GM12878 (cell line): ENCODE measurements at regions not wholly inside any gene's neighbourhood (a gene's known extent, or its start where the extent isn't known, plus 50 kb on each side); places are given as distances from the start of the nearest gene placed in this dataset.

Experiments used
- ATAC-seq: fragments of 200-7000 bp; cut with Tn5 transposase; 3 replicates; pipeline ENCODE4 v1.9.1; 2020; ENCODE audit warnings: mild to moderate bottlenecking, moderate library complexity
- BruUV-seq: library from RNA; stranded (reverse); fragments of 400-500 nt; replicated peaks from 2 replicates; lab custom pipeline; 2021; lab: Mats Ljungman, UMichigan
- CTCF ChIA-PET: fragments of 300-600 bp; sonication (Branson Sonifier 250); formaldehyde crosslinking; extraction: SDS; loops from one replicate; lab custom pipeline; 2021; ENCODE audit warnings: inconsistent platforms; lab: Yijun Ruan, JAX
- POLR2A ChIA-PET: fragments of 350-600 bp; formaldehyde crosslinking; extraction: SDS; loops from one replicate; lab custom pipeline; 2021; ENCODE audit warnings: inconsistent platforms; lab: Charles Lee
- RAD21 ChIA-PET: fragments of 300-600 bp; sonication (Branson Sonifier 250); formaldehyde crosslinking; loops from one replicate; lab custom pipeline; 2023; ENCODE audit warnings: antibody characterized with exemption; ENCODE audit not compliant: unreplicated experiment; lab: Charles Lee
- SMC1A ChIA-PET: fragments of 300-600 bp; sonication (Branson Sonifier 250); formaldehyde crosslinking; loops from one replicate; lab custom pipeline; 2023; ENCODE audit not compliant: unreplicated experiment, uncharacterized antibody; lab: Charles Lee
- DNase-seq: peaks from one replicate; pipeline ENCODE4 v3.0.0-alpha.2; 2011; ENCODE audit warnings: low read depth, low spot score
- FAIRE-seq: peaks from 3 replicates; lab custom pipeline; 2011; peaks lifted over from hg19 to GRCh38; lab: Jason Lieb, UNC
- H2AFZ ChIP-seq: 2 replicates; pipeline ENCODE4 v1.6.0; 2011; ENCODE audit warnings: low read depth, low read length, control low read depth; ENCODE audit not compliant: control insufficient read depth
- H3K27ac ChIP-seq: 2 replicates; pipeline ENCODE4 v1.5.1; 2011; ENCODE audit warnings: control low read depth; ENCODE audit not compliant: control insufficient read depth, insufficient read depth
- H3K27me3 ChIP-seq, 2 experiments: replicated peaks in 1 of 2; 2 replicates each; pipeline versions ENCODE4 v1.6.0 to v1.6.1; 2011; ENCODE audit warnings: low read length in 1 of 2; ENCODE audit not compliant: control insufficient read depth in 2 of 2, insufficient read depth in 2 of 2
- H3K36me3 ChIP-seq, 2 experiments: 2 replicates each; pipeline ENCODE4 v1.5.1; 2011; ENCODE audit warnings: low read length in 1 of 2; ENCODE audit not compliant: control insufficient read depth in 2 of 2, insufficient read depth in 2 of 2
- H3K4me1 ChIP-seq: 2 replicates; pipeline ENCODE4 v1.6.1; 2011; ENCODE audit warnings: mild to moderate bottlenecking, low read length, moderate library complexity, mixed read lengths; ENCODE audit not compliant: control insufficient read depth, insufficient read depth
- H3K4me2 ChIP-seq: 2 replicates; pipeline ENCODE4 v1.6.0; 2011; ENCODE audit warnings: control low read depth; ENCODE audit not compliant: control insufficient read depth, insufficient read depth
- H3K4me3 ChIP-seq: fragments of 200-600 bp; sonication (generic); 2 replicates; pipeline ENCODE4 v1.5.1; 2016
- H3K79me2 ChIP-seq: 2 replicates; pipeline ENCODE4 v1.6.0; 2011; ENCODE audit warnings: low read length; ENCODE audit not compliant: control insufficient read depth, insufficient read depth
- H3K9ac ChIP-seq: 2 replicates; pipeline ENCODE4 v1.8.0; 2011; ENCODE audit warnings: low read length, control low read depth, mixed read lengths; ENCODE audit not compliant: control insufficient read depth, insufficient read depth
- H3K9me3 ChIP-seq: replicated peaks from 3 replicates; pipeline ENCODE4 v1.5.1; 2011; ENCODE audit warnings: mild to moderate bottlenecking, low read length; ENCODE audit not compliant: control insufficient read depth, insufficient read depth
- H4K20me1 ChIP-seq: 2 replicates; pipeline ENCODE4 v1.6.0; 2011; ENCODE audit not compliant: control insufficient read depth, insufficient read depth
- CBX5 ChIP-seq: sonication (generic); IDR thresholded peaks from 2 replicates; pipeline ENCODE4 v1.6.1; 2016; ENCODE audit warnings: low read depth, moderate library complexity, mild to moderate bottlenecking, inconsistent platforms
- CUX1 ChIP-seq: IDR thresholded peaks from 2 replicates; pipeline ENCODE4 v1.6.1; 2012; ENCODE audit warnings: improper control_type of control experiment, low read depth, low read length; ENCODE audit not compliant: insufficient replicate concordance
- MXI1 ChIP-seq: fragments of 150-350 bp; IDR thresholded peaks from 2 replicates; pipeline ENCODE4 v1.6.1; 2011; ENCODE audit warnings: low read depth, mild to moderate bottlenecking, inconsistent platforms, low read length, improper control_type of control experiment
- NR2C1 ChIP-seq: fragments of 450-650 bp; IDR thresholded peaks from 2 replicates; pipeline ENCODE4 v1.6.1; 2017; ENCODE audit warnings: antibody characterized with exemption, mild to moderate bottlenecking, moderate library complexity
- STAT3 ChIP-seq: IDR thresholded peaks from 2 replicates; pipeline ENCODE4 v1.6.1; 2011; ENCODE audit warnings: low read depth, low read length, improper control_type of control experiment
- WGBS: methylation state at CpG from one replicate; pipeline ENCODE4 v1.1.6; 2016; ENCODE audit warnings: low lambda C conversion rate; ENCODE audit not compliant: insufficient replicate concordance, insufficient coverage; ENCODE audit errors: missing lambda C conversion rate; 5-methylcytosine and 5-hydroxymethylcytosine counted together
- in situ Hi-C: fragments of 300-500 bp; cut with MboI; formaldehyde crosslinking; loops from 9 replicates; pipeline ENCODE4 v1.14.3; 2018; ENCODE audit warnings: mixed read lengths
- intact Hi-C: fragments of 100-400 bp; cut with micrococcal nuclease; formaldehyde crosslinking; loops from one replicate; pipeline ENCODE4 v1.14.2; 2022; ENCODE audit not compliant: unreplicated experiment

- DNase-seq, result no peak
- no peaks in the 10 kb centered on the region for H3K9me3 ChIP-seq
- CTCF ChIA-PET, result interaction anchor here (1.2 kb wide), 1 partner anchor 40 kb away, joined by 3 read pairs; no protein-coding TSS in a partner anchor
- no peak for FAIRE-seq
- intact Hi-C loops, result no loop called here
- POLR2A ChIA-PET, result no interaction called here
- no peak overlapping the region for H3K4me3 ChIP-seq
- H3K36me3 ChIP-seq, result no peaks in the 10 kb centered on the region
- H3K4me2 ChIP-seq, result no peak overlapping the region
- SMC1A ChIA-PET, result interaction anchor here (0.6 kb wide), 1 partner anchor 420 kb away, joined by 3 read pairs; no protein-coding TSS in a partner anchor
- no peaks in the 10 kb centered on the region for H3K4me1 ChIP-seq
- no peak overlapping the region for H2AFZ ChIP-seq
- no peak for ATAC-seq
- no TSS peak for BruUV-seq
- no peak overlapping the region for H3K27ac ChIP-seq
- no peak for TF ChIP-seq CBX5
- no peak for TF ChIP-seq MXI1
- TF ChIP-seq STAT3, result no peak
- no peak for TF ChIP-seq NR2C1
- no peak for TF ChIP-seq CUX1
- no peaks in the 10 kb centered on the region for H3K79me2 ChIP-seq
- RAD21 ChIA-PET, result interaction anchor here (0.6 kb wide), 1 partner anchor 54 kb away, joined by 3 read pairs; no protein-coding TSS in a partner anchor
- no peaks in the 10 kb centered on the region for H4K20me1 ChIP-seq
- H3K27me3 ChIP-seq, result no peaks in the 10 kb centered on the region
- WGBS, result 6% methylated on average over 2 of the region's 2 CpGs
- in situ Hi-C loops, result no loop called here
- no peak overlapping the region for H3K9ac ChIP-seq
These were observed 730.6 kb downstream of the TSN start for GRCh38 chr2:122486086-122486485.
